ENCODE measurements at regions not wholly inside any gene's neighbourhood (a gene's known extent, or its start where the extent isn't known, plus 50 kb on each side); places are given as distances from the start of the nearest gene placed in this dataset.

DNA sequence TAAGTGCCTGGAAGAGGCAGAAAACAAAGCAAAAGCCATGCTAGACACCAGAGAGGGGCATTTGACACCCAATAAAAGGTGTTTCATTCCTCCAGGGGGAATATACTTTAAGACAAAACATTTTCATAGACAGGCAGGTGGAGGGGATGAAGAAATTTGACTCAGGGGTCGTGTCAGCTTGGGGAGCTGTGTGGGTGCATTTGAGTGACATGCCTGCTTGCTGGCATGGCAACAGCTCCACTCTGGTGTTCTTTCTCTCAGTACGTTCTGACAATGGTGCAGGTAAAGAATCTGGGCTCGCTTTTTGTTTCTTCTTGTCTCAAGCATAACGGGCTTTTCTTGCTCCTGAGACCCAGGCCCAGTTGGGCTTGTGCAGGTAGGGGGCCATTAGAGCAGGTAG lies 292.9 kb upstream of the ATP10A start:
- DNase-seq (ENCODE audit: low read depth, low spot score), result no peak
- no peak overlapping the region for H3K4me3 ChIP-seq (replicated peaks in 1 of 2; ENCODE audit: low read depth in 1 of 2, low read length in 2 of 2)
- intact Hi-C loops (cut with micrococcal nuclease), result no loop called here
- TF ChIP-seq EZH2 (IDR thresholded peaks at IDR 0.05) (no peak), ELF1 (IDR thresholded peaks at IDR 0.05; ENCODE audit: borderline replicate concordance, low read depth) (no peak), POLR2AphosphoS5 (IDR thresholded peaks at IDR 0.05; ENCODE audit: low read depth, low read length) (no peak), CBX3 (IDR thresholded peaks at IDR 0.05; ENCODE audit: low read depth) (no peak), CEBPB (IDR thresholded peaks at IDR 0.05; ENCODE audit: low read depth) (no peak), YY1 (IDR thresholded peaks at IDR 0.05; ENCODE audit: extremely low read depth, insufficient replicate concordance, low read depth, low read length) (no peak), EGR1 (IDR thresholded peaks at IDR 0.05; ENCODE audit: low read depth) (no peak), RAD21 (IDR thresholded peaks at IDR 0.05; ENCODE audit: low read depth) (no peak), SIN3A (IDR thresholded peaks at IDR 0.05; ENCODE audit: low read depth) (no peak), ZBTB33 (IDR thresholded peaks at IDR 0.05; ENCODE audit: extremely low read depth, insufficient replicate concordance, low read length) (no peak), FOSL1 (IDR thresholded peaks at IDR 0.05; ENCODE audit: low read depth) (no peak), ZFX (IDR thresholded peaks at IDR 0.05) (no peak), REST (IDR thresholded peaks at IDR 0.05; ENCODE audit: low read depth) (no peak)
- TF ChIP-seq, protein P1, sequence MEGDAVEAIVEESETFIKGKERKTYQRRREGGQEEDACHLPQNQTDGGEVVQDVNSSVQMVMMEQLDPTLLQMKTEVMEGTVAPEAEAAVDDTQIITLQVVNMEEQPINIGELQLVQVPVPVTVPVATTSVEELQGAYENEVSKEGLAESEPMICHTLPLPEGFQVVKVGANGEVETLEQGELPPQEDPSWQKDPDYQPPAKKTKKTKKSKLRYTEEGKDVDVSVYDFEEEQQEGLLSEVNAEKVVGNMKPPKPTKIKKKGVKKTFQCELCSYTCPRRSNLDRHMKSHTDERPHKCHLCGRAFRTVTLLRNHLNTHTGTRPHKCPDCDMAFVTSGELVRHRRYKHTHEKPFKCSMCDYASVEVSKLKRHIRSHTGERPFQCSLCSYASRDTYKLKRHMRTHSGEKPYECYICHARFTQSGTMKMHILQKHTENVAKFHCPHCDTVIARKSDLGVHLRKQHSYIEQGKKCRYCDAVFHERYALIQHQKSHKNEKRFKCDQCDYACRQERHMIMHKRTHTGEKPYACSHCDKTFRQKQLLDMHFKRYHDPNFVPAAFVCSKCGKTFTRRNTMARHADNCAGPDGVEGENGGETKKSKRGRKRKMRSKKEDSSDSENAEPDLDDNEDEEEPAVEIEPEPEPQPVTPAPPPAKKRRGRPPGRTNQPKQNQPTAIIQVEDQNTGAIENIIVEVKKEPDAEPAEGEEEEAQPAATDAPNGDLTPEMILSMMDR (IDR thresholded peaks at IDR 0.05 in 2 of 3, conservative IDR thresholded peaks at IDR 0.05 in 1 of 3; ENCODE audit: borderline replicate concordance in 1 of 3, insufficient read depth in 1 of 3, low read depth in 2 of 3, low read length in 2 of 3), result no peak
- no peaks in the 10 kb centered on the region for H3K9me2 ChIP-seq (ENCODE audit: insufficient read depth)
- H3K9ac ChIP-seq (ENCODE audit: low read length), result no peak overlapping the region
- no peaks in the 10 kb centered on the region for H4K20me1 ChIP-seq (ENCODE audit: insufficient read depth)
- no peak overlapping the region for H3K27ac ChIP-seq (ENCODE audit: low read depth, low read length)
- BruUV-seq (replicated peaks), result no TSS peak
- H3K36me3 ChIP-seq (ENCODE audit: control insufficient read depth in 1 of 2, insufficient read depth in 2 of 2, low read length in 2 of 2), result no peaks in the 10 kb centered on the region
- ChIA-PET CTCF (no interaction called here), POLR2A (no interaction called here), RAD21 (ENCODE audit: low non-redundant PET in 1 of 2, low total read pairs in 2 of 2, uncharacterized antibody in 2 of 2, unreplicated experiment in 2 of 2) (no interaction called here)
- H3K27me3 ChIP-seq (ENCODE audit: insufficient read depth, low read length), result no peaks in the 10 kb centered on the region
- ATAC-seq, result no peak
- H3K4me2 ChIP-seq (ENCODE audit: low read length), result no peak overlapping the region
- no peaks in the 10 kb centered on the region for H3K79me2 ChIP-seq (ENCODE audit: insufficient read depth, low read length)
- no peaks in the 10 kb centered on the region for H3K4me1 ChIP-seq (ENCODE audit: control insufficient read depth in 1 of 2, insufficient read depth in 2 of 2, low read length in 2 of 2)
- no peak overlapping the region for H2AFZ ChIP-seq (ENCODE audit: low read depth, low read length, poor library complexity, severe bottlenecking)
- peaks cover 15 to 25% of the 10 kb centered on the region in 2 experiments; a peak in 2 of 4 replicates for H3K9me3 ChIP-seq (ENCODE audit: control insufficient read depth in 1 of 2, insufficient read depth in 1 of 2, low read depth in 1 of 2, low read length in 2 of 2)
